ENCODE measurements at regions not wholly inside any gene's neighbourhood (a gene's known extent, or its start where the extent isn't known, plus 50 kb on each side); places are given as distances from the start of the nearest gene placed in this dataset.

DNA sequence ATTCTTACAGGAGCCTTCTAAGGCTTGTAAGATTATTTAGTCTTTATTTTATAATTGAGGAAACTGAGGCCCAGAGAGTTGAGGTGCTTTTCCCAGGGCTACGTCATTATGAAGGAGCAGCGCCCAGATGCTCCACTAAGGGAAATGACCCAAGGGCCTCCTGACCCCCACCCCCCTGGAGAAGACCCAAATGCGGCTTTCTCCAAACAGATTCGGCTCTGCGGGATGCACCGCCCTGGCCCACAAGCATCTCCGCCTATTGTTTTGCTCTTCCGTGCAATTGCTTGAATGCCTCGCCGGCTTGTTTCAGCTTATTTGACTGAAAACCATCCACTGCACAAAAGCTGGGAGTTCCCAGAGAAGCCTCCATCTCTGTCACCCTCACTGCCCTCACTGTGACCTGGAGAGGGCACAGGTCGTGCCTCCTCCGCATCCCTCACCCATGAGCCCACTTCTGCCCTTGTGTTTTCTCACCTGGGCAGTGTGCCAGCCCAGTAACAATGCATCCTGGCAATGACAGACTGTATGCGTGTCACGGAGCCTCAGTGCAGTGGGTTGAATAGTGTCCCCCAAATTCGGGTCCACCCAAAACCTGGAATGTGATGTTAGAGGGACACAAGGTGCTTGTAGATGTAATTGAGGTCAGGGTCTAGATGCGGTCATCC is 790.2 kb downstream of the TBC1D22A start:
- DNase-seq: no peak

DNA sequence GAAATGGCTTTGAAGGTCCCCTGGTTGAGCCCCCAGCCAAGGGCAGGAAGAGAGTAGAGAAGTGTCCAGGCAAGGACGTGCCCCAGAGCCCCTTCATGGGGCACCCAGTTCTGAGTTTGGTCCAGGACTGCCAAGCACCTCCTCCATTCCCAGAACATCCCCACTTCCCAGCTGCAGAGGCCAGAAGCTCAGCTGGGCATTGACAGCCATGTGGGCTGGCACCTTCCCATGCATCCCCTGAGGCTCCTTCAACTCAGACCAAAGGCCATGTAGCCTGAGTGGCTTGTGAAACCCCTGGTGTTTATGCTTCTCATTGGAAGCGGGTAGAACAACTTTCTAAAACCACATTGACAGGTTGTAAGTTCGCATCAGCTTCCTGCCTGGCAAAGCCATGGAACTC is 789.6 kb downstream of the TBC1D22A start:
- no peak for DNase-seq

DNA sequence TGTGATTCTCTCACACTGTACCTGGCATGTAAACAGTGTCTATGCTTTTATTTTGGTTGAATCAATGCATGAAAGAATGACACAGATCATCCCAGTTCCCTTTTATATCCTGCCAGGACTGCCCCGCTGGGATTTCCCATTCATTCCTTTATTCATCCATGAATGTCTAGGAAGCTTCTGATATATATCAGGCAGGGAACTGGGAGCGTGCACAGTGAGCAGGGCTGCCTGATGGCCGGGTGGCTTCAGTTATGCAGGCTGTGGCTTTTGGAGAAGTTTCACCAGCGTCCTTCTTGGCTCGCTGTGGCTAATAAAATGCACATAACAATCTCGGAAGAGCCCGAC is 789.0 kb downstream of the TBC1D22A start:
- no peak for DNase-seq

DNA sequence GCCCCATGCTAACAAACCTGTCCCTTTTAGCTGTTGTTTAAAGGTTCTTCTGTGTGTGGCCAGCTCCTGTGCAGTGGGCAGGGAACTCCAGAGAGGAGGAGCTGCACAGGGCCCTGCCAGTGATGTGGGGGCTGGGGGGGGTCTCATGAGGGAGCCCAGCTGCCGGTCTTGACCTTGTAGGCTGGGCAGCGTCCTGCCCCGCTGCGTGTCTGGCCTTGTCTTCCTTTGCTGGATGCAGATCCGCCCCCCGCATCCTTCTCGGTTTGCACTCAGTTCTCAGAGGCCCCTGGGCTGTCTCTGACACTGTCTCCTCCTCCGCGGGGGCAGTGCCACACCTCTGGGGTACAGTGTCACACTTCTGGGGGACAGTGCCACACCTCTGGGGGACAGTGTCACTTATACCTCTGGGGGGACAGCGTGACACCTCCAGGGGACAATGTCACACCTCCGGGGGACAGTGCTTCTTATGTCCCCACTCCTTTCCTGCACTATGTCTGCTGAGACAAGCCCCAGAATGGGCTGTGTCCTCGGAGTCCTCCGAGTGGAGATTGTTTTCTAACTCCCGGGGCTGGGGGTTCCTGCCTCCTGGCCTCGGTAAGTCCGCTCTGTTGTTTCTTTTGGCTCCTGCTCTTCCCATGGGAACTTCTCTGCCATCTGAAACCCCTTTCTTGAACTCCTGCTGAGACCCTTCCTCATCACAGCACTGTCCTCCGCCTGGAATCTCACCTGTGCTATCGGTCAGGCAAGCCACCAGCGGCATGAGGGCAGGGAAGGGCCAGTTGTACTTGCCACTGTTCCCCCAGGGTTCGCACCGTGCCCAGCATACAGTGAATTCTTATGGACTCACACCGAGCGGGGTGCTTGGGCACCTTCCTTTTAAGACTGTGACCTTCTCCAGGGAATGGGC is 788.3 kb downstream of the TBC1D22A start:
- no peak for DNase-seq

DNA sequence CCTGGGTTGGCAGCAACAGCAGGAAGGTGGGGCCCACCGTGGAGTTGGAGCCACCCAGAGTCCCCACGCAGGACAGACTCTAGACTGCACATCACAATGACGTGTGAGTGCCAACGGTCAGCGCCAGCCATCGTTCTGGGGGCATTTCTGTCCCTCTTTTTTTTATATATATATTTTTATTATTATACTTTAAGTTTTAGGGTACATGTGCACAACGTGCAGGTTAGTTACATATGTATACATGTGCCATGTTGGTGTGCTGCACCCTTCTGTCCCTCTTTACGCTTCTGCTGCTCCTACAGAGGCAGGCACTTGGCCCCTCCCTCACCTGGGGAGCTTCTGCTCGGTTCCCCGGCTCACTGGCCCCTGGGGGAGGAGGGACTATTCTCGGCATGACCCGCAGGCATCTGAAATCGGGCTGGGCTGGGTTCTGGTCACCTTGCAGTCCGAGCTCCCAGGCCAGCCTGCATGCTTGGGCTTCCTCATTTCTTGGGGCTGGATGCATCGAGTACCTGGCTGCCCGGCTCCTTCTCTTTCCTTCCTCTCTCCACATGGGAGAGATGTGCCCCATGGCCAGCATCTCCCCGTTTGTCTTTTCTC is 787.4 kb downstream of the TBC1D22A start:
- DNase-seq: no peak

DNA sequence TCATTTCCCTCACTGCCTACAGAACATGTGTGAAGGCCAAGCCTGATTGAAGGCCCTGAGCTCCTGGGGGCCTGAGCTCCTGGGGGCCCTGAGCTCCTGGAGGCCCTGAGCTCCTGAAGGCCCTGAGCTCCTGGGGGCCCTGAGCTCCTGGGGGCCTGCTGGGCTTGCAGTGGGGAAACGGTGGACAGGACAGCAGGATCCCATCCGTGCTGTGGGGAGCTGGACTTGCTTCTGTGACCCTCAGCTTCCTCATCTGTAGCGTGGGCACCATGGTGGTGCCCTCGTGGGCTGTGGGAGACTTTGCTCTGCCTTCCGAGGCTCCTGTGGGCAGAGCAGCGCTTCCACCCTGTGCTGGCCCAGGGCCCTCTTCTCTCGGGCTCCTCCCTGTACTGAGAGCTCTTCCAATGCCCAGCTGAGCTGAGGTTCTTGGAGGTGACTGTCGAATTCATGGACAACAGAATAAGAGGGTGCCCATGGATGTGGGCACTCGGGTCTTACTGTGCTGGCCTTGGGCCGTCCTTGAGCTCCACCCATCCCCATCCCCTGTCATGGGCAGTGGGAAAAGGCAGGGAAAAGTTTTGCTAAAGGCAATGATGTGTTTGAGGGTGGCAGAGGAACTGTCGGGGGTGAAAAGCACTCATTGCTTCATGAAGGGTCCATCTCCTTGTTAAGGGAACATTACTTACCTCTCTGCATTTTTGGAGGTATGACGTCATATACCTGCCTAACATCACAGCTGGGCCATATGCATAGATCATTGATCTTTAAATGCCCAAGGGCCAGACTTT is 786.7 kb downstream of the TBC1D22A start:
- DNase-seq: no peak

DNA sequence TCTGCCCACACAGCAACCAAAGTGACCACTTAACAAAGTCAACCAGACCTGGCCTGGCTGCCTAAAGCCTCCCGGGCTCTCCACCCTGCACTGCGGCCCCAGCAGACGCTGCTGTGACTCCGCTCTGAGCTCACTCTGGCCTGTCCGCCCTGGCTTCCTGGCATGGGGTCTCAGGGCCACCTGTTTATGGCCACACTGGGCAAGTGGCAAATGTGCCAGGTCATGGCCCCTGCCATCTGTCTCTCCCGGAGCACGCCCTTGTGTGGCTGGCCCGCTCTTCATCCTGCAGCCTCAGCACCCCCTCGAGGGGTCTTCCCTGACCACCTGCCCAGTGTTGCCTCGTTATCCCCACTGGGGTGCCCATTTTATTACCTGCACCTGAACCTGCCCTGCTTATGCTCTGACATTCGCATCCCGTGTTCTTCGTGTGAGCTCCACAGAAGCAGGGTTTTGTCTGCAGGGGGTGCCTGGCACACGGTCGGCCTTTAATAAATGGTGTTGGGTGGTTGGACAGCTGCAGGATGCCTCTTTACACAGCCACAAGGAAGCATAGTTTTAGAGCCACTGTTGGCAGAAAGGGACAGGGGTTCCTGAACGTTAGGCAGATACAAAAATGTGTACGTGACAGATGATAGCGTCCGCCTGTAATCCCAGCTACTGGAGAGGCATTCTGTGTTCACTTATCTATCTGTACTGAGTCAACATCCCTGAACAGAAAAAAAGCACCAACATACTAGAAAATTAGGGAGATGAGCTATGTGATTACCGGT is 785.6 kb downstream of the TBC1D22A start:
- no peak for DNase-seq

DNA sequence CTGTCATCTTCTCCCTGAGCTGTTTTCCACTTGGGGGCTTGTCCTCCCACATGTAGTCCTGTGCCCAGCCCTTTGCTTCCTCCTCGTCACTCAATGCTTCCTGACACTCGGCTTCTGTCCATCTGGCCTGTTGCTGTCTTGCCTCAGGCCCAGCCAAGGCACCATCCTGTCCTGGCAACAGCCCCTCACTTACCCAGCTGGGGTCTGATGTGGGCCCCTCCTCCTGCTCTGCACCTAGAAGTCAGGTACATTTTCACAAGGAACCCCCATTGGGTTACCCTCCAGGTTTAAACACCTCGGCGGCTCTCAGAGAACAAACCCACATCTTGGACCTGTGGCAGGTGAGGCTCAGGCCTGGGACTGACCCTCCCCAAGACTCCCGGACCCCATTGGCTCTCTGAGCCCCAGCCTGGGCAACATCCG is 784.8 kb downstream of the TBC1D22A start:
- no peak for DNase-seq

DNA sequence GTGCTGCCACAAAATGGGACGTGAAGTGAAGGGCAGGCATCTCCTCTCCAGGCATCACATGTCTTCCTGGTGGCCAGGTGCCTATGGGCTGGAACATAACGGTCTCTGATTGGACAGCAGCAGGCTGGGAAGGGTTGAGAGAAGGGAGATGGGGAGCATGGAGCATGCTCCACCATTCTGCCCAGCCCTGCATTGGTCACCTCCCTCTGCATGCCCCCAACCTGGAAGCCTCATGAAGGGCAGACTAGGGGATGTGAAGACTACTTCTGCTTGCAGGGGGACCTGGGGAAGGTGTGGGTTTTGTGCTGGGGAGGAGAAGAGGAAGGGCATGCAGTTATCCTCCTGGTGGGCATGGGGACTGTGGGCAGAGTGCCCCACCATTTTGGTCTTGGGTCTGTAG is 782.2 kb downstream of the TBC1D22A start:
- no peak for DNase-seq

DNA sequence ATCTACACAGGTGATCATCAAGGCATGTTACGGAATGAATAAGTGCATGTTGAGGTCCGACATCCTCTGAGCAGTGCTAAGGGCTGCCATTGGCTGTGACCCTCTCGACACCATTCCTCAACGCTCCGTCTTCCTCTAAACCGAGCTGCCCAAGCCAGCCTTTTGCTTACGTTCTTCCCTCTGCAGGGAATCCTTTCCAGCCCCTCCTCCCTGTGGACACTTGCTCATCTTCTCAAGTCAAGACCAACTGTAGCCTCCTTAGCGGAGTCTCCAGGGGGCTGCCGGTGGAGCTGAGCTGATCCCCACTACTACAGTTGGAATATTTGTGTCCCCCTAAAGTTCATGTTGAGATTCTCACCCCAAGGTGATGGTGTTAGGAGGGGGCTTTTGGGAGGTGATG is 781.0 kb downstream of the TBC1D22A start:
- DNase-seq: no peak

DNA sequence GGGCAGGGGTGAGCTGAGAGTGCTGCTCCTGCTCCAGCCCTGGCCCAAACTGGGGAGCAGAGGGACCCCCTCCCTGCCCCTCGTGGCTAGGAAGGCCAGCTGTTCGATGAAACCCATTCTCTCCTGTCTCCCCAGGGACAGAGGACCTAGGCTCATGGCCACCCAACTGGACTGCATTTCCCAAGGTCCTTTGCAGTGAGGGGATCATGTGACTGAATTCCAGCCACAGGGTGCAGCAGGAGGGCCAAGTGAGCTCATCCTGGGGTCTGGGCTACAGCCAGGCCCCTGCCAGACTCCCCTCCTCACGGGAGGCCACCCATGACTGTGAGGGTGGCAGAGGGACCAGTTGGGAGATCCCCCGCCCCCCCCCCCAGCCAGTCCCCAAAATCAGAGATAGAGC is 777.6 kb downstream of the TBC1D22A start:
- DNase-seq: no peak

DNA sequence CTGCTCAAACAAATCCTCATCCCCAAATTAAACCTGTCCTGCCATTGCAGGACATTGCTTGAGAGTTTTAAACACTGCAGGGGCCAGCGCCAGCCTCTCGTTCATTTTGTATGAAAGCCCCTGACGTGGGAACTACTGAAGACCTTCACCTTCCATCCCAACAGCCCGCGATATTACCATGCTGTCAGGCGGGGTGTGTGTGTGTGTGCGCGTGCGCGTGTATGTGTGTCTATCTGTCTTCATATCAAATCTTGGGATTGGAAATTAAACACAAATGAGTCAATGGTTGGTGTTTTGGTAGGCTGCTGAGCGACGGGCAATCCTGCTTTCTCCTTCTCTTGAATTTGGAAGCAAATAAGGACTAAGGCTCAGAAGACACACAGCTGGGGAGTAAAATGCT is 776.9 kb downstream of the TBC1D22A start:
- no peak for DNase-seq

DNA sequence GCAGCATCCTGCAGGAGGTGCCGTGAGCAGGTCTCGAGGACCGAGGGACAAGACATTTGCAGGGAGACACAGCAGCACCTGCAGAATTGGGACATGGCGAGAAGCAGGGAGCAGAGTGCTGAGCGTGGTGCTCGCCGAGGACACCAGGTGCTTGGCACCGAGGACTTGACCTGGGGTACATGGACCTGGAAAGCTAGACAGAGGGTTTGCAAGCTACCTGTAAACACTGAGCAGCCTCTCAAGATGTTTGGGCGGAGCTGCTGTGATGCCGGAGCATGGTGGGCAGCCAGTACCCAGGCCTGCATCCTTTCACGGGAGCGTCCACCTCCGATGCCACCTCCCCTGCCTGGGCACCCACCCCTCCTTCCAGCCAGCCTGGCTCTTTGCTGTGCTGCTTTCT is 773.2 kb downstream of the TBC1D22A start:
- no peak for DNase-seq

DNA sequence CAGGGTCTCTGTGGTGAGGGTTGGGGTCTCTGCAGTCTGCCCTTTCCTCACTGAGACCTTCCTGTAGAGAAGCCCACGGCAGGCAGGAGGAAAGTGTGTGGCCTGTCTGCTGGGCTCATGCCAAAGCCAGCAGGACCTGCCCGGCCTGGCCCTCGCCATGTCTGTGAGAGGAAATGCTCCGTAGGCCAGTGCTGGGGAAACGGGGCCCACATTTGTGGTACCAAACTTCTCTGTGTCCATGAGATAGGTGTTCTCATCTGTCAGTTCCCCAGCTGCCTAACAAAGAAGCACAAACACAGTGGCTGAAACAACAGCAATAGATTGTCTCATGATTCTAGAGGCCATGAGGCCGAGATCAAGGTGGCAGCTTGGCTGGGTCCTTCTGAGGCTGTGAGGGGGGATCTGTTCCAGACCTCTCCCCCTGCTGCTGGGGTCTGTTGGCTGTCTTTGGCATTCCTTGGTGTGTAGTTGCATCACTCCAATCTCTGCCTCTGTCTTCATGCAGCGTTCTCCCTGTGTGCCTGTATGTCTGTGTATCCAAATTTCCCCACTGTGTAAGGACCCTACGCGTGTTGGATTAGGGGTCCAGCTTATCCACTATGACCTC is 772.5 kb downstream of the TBC1D22A start:
- no peak for DNase-seq

DNA sequence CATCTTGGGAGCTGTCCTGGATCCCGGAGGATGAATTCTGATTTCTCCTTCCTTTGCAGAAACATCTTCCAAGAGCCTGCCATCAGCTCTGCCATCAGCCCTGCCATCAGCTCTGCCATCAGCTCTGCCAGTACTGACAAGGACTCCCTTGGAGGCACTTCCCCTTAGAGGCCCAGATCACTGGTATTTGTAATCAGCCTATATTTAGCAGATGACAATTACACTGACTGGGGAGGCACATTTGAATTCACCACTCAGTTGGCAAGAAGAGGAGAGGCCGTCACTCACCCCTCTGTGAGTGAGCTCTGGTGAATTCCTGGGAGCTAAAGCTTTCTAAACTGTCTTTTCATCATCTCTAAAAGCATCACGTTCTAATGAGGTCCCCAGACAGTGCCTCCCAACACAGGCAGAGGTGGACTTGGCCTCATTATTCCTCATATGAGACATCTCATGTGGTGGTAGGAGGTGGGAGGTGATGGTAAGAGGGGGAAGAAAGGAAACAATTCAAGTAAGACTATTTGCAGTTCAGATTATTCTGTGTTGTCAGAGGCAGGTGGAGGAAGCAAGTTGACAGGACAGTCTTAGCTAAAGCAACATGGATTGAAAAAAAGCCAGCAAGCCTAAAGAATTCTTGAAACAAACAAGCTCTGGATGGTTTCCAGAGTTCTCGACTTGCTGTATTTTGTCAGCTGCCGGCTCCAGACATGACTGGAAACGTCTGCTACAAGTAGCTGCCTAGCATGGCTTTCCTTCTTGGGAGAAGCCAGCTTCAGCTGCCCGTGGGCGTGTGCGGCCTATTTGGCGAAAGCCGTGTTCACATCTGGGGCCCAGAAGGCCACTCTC is 771.7 kb downstream of the TBC1D22A start:
- DNase-seq: peak; percentile 3

DNA sequence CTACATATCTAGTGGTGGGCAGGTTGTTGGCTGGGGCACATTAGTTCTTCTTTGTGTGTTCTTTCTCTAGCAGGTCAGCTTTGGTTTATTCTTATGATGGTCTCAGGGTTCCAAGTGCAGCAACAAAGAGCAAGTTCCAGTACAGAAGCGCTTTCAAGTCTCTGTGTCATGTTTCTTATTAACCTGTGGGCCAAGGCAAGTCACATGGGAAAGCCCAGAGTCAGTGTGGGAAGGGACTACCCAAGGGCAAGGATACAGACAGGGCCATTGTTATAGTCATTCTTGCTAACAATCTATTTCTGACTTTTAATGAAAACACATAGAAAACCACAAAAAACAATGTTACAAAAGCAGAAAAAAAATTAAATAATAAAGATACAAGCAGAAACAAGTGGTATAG is 754.6 kb downstream of the TBC1D22A start:
- no peak for DNase-seq

DNA sequence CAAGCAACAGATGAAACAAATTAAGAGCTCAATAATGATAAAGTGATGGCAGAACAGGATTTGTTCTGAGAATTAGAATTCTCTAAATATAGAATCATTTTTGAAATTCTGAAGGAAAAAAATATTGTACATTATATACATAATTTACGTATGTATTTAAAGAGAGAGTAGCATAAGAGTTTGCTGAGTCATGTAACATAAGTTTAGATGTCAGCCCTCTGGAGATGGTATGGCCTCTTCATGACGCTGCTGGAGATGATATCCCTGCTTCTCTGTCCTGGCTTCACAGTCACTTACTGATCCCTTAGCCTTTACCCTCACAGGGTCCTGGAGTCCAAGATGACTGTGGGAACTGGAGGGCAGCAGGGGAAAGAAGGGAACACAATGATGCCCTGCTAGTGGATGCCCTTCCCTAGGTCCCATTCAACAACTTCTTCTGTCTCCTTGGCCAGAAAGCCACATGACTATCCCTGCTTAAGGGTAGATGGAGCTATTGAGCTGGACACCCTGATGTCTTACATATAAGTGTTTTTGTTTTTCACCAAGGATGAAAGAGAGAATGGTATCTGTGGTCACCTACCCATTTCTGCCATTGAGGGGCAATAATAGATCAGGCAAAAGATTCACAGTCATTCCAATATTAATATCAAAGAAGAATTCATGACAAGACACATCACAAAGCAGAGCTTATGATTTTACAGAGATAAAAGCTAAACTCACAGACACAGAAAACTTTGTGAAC is 753.1 kb downstream of the TBC1D22A start:
- DNase-seq: no peak

DNA sequence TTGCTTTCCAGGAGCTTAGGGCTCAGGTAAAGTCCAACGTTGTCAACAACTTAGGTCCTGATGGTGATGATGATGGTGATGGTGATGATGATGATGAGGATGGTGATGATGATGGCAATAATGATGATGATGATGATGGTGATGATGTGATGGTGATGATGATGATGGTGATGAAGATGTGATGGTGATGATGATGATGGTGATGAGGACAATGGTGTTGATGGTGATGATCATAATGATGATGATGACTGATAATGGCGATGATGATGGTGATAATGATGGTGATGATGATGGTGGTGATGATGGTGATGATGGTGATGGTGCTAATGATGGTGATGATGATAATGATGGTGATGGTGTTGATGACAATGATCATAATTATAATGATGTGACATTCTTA is 750.2 kb downstream of the TBC1D22A start:
- DNase-seq: no peak

DNA sequence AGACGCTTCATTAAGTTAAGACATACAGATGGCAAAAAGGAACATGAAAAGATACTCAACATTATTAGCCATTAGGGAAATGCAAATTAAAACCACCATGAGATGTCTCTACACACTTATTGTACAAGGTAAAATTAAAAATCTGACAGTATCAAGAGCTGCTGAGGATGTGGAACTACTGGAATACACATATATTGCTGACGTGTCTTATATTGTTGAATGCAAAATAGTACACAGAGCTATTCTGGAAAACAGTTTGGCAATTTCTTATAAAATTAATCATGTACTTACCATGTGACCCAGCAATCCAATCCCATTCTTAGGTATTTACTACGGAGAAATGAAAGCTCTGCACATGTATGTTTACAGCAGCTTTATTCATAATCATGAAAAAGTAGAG is 742.5 kb downstream of the TBC1D22A start:
- DNase-seq: no peak

DNA sequence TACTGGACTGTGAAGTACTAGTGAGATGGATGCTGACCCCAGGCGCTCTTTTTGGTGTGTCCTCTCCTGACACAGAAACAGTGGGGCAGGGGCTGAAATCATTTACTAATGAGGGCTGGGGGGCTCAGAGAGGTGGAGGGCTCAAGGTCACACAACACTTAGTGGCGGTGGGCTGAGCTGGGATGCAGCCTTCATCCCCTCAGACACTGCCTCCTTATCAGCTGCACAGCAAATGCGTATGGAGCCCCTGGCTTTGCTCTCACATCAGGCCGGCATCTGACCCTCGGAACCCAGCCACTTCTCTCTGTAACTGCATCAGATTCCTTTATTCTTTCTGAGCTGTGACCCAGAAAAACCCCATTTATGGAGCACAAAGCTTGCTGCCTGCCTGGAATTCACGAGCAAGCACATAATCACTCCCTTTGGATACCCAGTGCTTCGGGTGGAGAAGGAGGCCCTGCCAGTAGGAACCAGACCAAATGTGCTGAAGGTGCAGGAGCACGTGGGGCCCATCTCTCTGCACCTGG is 736.6 kb downstream of the TBC1D22A start:
- no peak for DNase-seq
